NCI-H1105 treated with DMSO at 0.1 percent for 48 hours (cell line): ENCODE measurements at regions not wholly inside any gene's neighbourhood (a gene's known extent, or its start where the extent isn't known, plus 50 kb on each side); places are given as distances from the start of the nearest gene placed in this dataset.

Experiments
- DNase-seq: peaks from one replicate; lab custom pipeline; 2025; lab: John Stamatoyannopoulos, UW

DNA sequence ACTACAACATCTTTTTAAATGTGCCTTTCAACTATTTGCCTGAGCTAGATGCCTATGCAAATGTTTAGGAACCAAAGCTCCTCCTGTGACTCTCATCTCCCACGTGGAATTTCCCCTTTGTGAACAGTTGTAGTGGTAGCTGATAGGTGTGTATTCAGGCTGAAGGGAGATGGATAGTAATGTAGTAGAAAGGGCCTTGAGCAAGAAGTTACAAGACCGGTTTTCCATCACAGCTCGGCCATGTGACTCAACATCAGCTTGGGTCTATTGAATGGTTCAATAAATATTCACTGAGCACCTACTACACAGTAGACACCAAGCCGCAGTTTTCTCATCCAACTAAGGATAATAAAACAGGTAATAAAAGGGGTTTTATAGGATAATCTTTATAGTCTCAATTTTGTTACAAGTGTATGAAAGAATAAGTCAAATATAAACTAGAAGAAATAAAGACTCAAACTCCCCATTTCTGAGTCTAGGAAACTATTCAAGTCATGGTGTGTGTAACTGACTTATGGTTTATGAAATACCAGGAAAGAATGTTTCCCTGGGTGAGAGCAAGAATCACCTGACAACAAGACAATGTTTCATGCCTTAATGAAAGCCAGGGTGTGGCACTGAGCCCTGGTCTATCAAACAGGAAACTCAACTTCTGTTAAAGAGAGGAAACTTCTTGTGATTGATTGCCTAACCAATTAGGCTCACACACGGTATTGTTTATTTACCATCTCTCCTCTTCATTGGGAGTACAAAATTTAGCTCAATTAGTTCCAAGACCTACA, 187.1 kb upstream of the SPEF2 start:
- DNase-seq = no peak

DNA sequence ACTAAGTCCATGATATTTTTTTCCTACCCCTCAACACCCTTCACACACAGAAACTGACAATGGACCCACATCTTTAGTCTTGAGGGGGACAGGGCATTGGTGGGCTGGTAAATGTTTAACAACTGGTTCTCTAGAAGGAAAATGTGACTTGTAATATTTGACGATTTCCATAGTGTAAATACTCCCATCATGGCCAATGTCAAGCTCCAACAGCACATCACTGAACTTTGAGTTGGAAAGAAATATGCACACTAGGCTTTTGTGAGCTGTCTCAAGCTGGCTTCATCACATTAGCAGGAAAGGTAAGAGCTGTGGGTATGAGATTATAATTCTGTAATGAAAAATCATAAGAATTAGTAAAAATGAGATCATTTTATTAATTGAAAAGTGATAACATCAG, 189.9 kb upstream of the PRLR start:
- DNase-seq = no peak

DNA sequence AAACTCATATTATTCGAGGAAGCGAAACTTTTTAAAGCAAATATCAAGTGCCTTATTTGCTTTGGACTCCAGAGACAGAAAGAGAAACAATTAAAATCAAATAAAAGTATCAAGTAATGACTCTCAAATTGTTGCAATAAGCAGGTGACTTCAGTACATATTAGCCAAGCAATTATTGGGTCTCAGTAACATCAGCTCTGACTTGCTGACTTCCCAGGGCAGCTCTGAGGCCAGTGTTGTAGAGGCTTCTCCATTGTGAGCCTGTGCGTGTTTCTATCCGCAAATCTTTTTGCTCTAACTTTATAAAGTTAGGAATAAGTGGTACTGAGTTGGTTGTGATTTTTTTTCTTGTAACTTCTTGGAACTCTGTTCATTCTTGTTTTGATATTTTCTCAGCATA, 186.8 kb upstream of the PRLR start:
- DNase-seq = peak; percentile 8

DNA sequence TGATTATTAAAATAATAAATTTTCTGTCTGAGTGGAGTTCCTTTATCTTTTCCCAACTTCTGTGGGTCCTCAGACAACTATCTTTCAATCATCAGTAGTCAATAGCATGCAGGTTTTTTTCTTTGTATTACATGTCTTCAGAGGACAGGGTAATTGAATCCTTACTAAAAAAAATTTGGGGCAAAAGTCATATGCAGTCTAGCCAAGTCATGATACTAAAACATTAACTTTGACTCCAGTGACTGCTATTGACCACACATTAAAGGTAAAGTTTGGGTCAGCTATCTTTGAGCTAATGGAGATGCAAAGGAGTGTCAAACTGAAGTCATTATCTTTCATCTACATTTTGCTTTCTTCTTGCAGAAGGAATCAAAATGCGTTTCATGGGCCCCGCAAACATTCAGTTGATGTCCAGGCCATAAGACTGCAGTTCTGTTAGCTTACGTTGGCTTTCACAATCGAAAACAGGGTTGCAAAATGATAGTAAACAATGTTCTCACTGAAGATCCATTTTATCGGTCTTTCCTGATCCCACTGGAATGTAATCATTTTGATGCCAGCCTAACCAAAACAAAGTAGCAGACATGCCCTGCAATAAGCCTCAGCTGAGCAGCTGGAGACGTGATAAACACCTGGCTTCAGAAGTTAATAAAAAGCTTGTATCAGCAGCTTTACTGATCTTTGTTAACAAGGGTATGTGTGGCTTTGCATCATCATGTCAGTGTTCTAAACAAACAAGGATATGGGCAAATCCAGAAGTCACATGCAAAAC, 186.1 kb upstream of the PRLR start:
- no peak for DNase-seq

DNA sequence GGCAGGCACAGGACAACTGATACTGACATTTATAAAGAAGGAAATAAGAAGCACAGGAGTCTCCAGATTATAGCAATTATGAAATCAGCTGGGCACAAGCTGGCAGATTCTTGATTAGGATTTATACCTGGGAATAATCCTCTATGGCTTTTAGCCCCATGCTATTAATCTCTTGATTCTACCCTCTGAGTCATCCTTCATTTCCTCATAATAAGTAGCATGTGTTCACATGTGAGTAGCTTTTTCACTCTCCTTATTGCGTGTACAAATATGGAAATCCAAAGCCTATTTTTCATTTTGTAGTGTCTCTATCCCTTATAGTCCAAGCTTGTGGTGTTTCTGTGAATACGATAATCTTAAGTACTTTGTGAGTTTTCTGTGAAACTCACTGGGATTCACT, 185.0 kb upstream of the PRLR start:
- no peak for DNase-seq

DNA sequence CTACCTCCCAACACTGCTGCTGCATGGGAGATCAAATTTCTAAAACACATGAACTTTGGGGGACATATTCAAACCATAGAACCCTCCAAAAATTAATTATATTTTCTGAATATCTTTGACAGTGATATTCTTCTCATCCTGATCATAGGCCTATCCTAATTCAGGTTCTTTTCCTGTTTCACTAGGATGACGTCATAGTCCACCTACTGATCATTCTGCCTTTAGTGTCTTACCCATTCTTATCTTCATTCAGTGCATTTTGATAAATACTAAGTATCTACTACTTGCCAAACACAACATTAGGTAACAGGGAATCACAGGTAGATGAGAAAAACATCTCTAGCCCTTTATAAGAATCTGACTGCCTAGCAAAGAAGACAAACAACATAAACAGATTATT, 179.1 kb upstream of the PRLR start:
- no peak for DNase-seq

DNA sequence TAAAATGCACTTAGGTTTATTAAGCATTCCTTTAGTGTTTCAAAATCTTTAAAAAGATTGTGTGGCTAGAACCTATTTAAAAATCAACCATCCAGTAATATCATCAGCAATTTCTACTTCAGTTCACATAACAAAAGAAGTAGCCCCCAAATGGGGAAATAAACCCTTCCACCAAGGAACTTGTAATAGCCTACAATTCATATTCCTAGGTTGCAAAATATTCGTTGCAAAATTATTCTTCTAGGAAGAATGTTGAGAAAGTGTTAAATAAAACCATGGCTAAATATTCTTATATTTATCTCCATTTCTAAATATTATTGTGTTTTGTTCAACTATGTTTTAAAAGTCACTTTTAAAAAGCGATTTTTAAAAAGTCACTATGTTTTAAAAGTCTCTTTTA, 177.9 kb upstream of the PRLR start:
- DNase-seq = no peak

DNA sequence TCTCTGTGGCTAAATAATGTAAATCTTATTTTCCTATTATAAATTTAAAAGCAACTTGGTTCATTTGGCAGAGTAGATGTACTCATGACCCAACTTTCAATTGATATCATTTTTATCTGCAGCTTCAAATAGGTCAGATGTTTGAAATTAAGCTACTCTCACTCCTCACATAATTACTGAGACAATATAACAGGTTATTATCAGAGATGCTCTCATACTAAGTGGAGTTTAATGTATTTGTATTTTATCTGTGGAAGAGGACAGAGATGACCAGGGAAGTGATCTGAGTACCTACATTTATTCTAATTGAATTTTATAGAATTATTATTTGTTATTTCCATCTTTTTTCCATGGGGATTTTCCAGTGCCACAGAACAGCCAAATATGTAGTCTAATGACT, 177.4 kb upstream of the PRLR start:
- DNase-seq = no peak

DNA sequence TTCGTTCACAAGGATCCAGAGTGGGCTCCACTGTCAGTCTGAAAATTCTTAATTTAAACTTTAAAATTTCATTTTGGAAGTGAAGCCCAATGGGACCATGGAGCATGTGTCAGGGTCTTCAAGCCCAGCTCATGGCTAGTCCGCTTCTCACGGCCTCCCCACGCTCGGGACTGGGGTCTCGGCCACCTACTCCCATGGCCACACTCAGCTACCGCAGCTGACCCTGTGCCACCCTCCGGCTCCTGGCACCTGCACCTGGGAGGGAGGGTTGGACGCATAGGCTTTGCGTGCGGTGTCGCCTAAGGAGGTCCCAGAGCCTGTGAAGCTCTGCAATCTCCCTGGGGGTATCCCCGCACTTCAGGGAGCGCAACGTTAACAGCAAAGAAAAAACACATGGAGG, 175.7 kb upstream of the PRLR start:
- no peak for DNase-seq

DNA sequence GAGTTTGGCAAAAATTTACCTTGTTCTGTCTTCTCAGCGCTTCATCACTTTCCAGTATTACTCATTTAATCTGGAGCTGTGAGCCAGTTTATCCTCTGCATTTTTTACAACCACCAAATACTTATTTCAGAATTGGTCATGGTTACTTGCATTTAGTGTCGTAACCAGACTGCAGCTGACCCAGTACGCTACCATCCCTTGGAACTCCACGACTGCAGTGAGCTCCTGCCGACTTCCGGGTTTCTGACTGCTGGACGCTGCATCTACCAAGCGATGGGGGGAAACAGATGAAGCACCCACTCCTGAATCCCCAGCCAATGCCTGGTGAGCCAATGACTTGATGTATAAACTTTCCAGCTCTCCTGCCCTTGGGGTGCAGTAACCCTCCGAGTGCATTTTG, 174.4 kb upstream of the PRLR start:
- no peak for DNase-seq

DNA sequence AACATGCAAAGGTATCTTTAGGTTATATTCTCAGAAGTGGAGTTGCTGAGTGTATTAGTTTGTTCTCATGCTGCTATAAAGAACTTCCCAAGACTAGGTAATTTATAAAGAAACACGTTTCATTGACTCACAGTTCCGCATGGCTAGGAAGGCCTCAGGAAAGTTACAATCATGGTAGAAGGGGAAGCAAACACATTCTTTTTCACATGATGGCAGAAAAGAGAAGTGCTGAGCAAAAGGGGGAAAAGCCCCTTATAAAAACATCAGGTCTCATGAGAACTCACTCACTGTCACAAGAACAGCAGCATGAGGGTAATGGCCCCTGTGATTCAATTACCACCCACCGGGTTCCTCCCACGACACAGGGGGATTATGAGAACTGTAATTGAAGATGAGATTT, 163.6 kb upstream of the PRLR start:
- no peak for DNase-seq

DNA sequence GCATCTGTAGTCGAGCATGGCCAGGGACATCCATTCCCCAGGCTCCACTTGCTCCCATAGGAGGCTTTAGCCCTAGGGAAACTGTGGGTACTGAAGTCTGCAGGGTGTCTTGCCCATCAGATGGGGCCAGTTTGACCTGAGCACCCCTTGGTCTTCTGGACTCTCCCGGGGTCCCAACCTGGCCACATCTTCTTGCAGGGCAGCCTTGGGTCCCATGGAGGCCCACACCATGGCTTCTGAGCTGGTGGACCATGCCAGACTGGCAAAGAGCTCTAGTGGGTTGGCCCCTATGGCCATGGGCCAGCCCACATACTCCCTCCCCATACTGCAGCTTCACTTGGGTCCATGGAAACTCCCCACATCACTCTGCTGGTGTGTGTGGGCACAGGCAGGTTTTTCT, 154.4 kb upstream of the PRLR start:
- DNase-seq = no peak

DNA sequence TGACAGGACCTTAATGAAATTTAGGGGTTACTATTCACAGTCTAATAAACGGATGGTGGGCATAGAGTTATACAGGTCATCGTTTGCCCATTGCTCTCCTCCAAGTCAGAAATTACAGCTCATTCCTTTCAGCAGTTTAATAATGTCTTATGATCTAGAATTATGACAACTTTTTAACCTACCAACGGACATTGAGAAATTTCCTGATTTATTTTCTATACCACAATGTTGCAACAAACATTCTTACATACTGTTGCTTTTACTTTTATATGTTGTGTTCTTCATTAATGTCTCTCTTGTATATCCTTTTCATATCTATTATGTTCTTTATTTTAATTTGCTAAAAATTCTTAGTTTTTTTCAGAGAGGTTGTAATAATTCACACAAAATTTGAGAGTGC, 152.8 kb upstream of the PRLR start:
- DNase-seq = no peak

DNA sequence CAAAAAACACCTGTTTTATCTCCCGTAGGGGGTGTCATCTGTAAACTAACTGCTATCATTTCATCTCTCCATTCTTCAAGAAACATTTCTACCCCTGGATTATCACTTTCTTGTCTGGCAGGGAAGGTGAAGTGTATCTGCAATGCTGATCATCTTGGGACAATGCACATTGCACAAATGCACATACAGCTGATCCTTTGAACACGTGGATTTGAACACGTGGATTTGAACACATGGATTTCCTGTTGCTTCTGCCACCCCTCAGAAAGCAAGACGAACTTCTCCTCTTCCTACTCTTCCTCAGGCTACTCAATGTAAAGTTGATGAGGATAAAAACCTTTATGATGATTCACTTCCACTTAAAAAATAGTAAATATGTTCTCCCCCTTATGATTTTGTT, 147.4 kb upstream of the PRLR start:
- DNase-seq = no peak

DNA sequence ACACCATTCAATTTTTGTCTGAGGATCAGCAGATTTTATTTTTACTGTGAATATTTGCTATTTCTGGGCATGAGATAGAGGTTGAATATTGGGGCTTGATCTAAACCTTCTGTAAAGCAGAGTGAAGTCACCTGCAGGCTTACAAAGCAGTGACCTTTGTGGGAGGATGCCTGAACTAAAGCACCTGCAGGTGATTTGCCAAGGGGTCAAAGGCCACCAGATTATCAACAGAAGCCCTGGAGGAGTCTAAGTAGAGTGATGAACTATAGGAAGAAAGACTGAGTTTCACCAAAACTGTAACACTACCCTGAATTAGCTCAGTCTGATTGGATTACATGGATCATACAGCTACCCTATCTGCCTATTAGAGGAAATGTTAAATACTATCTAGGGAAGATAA, 144.3 kb upstream of the PRLR start:
- no peak for DNase-seq

DNA sequence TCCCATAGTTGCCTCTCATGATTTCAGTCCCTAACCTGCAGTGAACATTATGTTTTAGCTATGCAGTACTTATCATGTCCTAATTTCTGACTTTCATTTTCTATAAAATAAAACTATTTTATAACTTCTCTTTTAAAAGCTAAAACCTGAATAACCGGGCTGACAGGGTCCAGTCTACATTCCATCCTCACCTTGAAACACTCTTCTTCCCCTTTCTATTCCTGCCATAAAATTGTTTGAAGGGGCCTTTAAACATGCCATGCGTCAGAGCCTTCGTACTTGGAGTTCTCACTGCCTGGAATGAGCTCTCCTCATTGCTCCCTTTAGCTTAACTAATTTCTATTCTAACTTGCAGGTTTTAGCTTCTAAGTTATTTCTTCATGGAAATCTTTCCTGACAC, 143.0 kb upstream of the PRLR start:
- DNase-seq = no peak

DNA sequence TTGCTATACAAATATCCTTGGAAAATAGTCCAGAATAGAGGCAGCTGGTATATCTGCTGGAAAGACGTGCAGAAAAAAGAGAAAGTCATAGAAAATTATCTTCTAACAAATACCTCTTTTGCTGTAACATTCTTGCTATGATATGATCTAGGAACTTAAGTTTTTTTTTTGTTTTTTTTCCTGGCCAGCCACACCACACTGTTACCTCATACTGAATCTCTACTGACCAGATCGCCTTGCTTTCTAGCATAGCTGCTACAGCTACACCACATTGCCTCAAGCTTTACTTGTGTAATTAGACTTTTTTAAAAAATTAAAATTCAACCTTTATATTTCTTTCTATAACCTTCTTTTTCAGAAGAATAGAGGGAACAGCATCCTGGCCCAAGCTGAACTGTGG, 142.2 kb upstream of the PRLR start:
- DNase-seq = no peak

DNA sequence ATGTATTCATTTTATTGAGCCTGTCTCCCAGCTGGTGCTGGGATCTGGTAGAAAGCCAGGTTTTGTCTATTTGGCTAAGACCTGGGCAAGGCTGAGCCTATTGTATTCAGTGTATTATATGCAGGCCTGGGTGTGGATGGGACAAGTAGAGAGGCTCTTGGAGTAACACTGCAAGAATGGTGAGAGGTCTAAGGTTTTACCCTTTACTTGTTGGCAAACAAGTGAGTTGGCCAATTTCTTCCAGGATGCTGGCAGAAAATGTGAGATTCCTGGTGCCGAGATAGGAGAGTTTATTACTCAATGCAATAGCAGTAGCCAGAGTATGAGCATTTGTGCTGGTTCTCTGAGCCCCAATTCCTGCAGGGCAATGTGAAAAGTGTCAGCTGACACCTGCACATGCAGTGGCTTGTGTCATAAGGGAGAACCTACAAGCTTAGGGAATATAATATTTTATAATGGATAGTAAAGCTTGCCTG, 141.7 kb upstream of the PRLR start:
- DNase-seq = no peak

DNA sequence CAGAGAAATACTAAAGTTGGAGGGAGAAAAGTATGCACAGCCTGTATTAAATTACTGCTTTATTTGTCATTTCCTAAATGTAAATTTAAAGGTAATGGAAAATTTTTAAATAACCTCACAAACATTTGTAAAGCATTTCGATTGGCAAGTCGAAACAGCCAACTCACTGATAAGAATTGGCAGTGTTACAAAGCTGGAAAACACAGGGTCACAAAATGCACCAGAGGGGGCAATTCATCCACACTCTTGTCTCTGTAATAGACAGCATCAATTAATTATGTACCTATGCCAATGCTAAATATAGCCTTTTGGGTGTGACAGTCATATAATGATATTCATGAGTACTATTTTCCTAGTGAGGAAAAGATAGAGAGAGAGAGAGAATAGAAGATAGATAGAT, 140.6 kb upstream of the PRLR start:
- DNase-seq = no peak

DNA sequence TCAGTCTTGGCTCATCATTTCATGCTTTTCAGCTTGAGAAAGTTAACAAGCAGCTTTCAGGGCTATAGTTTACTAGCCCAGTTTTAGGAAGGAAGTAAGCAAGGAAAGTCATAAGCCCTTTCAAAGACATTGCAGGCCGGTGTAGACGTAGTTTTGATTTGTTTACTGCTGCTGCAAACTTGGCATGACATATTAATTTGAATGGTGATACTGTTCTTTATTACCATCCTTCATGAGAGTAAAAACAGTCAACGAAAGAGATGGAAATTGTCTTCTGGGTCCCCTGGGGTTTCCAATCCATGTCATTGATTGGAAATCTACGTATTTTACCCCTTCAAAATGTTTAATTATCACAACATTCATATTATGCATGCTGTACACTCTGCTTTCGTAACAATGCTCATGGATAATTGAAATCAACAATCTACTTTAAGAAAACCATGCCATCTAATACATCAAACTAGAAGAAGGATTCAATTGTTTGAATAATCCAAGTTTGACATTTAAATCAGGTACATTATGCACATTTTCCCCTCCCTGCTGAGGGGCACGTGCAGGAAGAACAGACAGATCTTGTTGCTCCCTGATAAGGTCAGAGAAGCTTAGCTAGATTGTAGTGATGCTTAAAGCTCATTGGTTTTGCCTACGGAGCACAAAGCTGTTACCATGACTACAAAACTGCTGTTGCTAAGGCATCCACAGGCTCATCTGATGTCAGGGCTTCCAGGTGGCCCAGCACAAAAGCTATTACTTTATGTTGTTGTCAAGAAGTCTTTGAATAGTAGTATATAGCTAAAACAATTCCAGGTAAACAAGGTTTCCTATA, 139.9 kb upstream of the PRLR start:
- DNase-seq = peak; percentile 50

DNA sequence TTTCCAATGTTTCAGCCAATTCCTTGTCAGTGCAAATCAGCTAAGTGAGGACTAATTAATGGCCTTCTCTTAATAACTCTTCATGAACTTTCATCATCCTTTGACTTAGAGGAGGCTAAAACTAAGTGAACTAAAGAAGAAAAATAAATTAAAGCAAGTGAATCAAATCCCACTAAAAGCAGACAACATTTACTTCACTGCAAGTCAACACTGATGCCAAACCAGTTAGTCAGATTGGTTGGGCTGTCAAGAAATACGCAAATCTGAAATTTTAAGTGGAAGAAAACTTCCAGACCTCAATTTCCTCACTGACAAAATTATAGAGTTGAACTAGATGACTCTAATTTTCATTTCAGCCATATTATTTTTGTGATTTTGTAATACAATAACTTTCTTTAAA, 137.2 kb upstream of the PRLR start:
- no peak for DNase-seq

DNA sequence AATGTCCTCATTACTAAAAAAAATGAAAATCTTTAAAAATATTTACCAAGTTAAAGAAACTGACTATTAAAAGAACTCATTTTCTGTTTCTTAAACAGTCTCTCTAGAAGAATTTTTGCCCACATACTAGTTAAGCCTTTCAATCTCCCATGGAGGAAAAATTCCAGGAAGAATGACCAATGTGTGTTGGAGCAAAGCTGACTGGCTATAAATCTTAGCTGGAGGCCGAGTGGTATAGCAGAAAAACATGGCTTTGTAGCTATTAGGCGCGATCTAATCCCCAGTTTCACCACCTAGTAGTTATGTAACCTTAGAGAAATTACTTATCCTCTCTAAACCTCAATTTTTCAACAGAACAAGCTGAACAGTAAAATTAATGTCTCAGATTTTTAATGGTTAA, 135.5 kb upstream of the PRLR start:
- DNase-seq = no peak

DNA sequence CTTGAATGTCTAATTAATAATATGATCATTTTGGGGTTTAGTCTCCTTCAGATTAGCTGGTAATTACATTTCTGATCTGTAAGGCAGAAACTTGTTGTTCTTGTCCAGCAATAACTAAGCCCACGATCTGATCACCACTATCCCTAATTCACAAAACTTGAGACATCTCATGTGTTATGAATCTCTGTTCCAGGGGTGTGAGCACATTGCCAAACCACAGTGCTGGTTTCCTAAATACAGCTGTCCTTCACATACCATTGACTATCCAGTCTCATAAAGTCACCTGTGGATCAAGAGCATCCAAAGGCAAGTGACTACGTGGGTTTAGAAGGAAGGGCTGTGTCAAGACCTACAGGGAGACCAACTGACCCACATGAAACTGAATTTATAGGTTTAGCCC, 134.1 kb upstream of the PRLR start:
- no peak for DNase-seq
